ENCODE measurements at regions not wholly inside any gene's neighbourhood (a gene's known extent, or its start where the extent isn't known, plus 50 kb on each side); places are given as distances from the start of the nearest gene placed in this dataset.
"Not testable (repeated sequence)": the region's sequence is repeated elsewhere in the genome, so short reads cannot be mapped to it uniquely, and the experiment has no call there.

DNA sequence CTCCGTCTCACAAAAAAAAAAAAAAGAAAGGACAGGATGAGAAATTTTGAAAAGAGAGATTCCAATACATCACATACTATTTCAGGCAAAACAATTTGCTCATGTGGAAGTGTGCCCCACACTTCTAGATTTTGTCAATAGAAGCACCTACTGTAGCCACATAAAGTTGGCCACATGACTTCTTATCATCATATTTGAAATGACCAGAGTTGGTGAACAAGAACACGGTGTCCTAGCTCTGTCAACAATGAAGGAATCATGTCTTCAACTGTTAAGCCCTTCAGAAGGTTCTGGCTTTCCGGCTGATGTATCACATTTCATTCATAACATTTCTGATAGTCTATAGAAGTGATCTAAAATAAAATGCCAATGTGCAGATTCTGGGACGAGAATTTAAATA, 534.5 kb downstream of the TMEM114 start:
- DNase-seq (ENCODE audit: low spot score) = no peak

- no peak for DNase-seq (ENCODE audit: low spot score)
These were observed 536.9 kb downstream of the TMEM114 start for GRCh38 chr16:8053437-8053836.

DNA sequence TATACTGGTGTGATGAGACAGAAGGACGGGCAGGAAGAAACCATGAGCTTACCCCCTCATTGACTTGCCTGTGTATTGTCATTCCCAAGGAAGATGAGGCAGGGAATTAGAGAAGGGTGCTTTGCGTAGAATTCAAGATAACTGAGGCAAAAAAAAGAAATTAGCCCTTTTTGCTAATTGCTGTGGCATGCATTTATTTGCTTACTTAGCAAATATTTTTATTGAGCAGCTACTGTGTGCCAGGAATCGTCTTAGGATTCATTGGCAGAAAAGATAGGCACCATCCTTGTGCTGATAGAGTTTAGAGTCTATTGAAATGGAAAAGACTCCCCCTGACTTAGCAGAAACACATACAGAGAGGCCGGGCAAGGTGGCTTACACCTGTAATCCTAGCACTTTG, 541.9 kb downstream of the TMEM114 start:
- no peak for DNase-seq (ENCODE audit: low spot score)

DNA sequence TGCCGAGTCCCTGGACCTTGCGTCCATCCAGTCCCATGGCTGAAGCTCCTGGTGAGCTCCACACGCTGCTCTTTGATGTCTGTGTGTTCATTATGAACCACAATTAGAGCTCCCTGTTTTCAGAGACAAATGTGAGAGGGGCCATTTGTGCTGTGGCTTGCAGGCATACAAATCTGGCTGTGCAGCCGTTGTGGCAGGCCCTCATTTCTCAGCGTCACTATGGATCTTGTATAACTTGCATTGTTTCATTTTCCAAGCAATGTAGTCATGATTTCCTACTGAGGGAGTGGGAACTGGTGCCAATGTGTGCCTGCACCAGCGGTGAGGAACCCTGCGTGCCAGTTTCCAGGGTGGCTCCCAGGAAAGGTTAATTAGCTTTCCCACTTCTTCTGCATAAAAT, 542.6 kb downstream of the TMEM114 start:
- DNase-seq (ENCODE audit: low spot score) = no peak

DNA sequence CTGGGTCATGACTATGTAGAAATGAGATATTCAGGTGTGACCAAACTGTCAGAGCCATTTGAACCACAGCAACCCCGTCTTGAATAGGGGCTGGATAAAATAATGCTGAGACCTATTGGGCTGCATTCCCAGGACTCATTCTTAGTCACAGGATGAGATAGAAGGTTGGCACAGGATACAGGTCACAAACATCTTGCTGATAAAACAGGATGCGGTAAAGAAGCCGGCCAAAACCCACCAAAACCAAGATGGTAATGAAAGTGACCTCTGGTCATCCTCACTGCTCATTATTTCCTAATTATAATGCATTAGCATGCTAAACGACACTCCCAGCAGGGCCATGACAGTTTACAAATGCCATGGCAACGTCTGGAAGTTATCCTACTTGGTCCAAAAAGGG, 545.5 kb downstream of the TMEM114 start:
- peak; percentile 27 for DNase-seq (ENCODE audit: low spot score)

GRCh38 chr16:8032406-8032805, 557.9 kb downstream of the TMEM114 start:
- DNase-seq (ENCODE audit: low spot score) = no peak

DNA sequence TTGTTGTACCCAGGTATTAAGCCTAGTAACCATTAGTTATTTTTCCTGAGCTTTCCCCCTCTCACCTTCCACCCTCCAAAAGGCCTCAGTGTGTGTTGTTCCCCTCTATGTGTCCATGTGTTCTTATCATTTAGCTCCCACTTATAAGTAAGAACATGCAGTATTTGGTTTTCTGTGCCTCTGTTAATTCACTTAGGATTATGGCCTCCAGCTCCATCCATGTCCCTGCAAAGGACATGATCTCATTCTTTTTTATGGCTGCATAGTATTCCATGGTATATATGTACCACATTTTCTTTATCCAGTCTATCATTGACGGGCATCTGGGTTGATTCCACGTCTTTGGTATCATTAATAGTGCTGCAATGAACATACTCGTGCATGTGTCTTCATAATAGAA, 560.3 kb downstream of the TMEM114 start:
- DNase-seq (ENCODE audit: low spot score) = not testable (repeated sequence)

DNA sequence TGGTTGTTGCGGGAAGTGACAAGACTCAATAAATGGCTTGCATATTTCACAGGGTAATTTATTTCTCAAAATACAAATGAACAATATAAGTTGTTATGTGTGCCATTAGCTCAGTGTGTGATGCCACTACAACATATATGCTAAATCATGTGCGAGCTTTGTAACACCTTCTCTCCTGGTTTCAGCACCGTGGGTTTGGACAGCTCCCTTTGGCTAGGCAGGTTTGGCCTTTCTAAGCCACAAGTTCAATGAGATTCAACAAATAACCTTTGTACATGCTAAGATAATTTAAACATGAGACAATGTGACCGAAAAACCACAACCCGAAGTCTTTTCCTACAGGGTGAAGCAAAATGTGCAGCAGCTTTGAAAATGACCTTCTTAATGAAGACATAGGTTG, 563.9 kb downstream of the TMEM114 start:
- DNase-seq (ENCODE audit: low spot score) = no peak

DNA sequence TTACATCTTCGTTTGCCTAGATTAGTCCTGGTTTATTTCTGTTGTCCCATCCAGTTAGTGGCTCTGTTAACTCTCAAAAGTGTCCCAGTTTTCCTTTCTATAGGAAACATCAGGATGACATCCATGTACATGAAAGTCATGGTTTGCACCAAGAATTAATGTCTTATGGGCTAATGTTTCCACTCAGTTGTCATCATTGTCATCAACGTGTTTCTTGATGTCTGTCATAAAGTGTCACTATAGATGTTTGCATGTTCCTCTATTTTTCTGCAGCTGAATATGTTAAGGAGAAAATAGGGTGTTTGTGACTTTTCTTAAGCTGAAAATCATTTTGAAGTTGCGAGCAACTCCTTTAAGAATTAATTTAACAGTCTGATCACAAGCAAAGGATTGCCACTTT, 567.0 kb downstream of the TMEM114 start:
- no peak for DNase-seq (ENCODE audit: low spot score)

DNA sequence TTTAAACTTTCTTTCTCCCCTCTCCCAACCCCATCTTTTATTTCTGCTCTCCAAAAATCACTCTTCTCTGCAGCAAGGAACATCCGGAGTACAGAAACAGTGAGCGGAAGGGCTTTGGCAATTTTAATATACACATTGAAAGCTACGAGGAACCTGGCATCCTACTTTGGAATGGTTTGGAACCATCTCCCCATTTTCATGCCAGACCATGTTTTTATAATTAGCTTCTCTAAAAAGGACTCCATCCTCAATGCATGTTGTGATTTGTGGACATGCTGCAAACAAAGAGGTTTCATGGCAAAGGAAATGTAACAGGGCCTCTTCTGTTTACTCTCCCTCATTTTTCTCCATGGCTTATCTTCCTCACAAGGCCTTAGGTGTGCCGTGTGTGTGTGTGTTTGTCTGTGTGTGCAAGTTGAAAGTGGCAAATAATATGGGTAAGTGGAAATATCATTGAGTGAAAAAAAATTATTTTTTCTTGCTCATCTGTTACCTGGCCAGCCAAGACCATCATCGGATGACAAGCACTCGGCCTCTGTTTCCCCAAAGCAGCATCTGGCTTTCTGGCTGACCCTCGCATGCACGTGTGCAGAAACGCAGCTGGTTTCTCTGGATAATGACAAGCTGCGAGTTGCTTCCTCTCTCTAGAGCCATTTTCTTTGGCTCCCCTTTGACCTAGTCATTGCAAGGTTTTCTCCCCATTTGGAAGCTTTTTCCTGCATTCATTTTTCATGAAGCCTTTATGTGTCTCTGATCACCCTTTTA, 585.0 kb downstream of the TMEM114 start:
- DNase-seq (ENCODE audit: low spot score) = no peak

DNA sequence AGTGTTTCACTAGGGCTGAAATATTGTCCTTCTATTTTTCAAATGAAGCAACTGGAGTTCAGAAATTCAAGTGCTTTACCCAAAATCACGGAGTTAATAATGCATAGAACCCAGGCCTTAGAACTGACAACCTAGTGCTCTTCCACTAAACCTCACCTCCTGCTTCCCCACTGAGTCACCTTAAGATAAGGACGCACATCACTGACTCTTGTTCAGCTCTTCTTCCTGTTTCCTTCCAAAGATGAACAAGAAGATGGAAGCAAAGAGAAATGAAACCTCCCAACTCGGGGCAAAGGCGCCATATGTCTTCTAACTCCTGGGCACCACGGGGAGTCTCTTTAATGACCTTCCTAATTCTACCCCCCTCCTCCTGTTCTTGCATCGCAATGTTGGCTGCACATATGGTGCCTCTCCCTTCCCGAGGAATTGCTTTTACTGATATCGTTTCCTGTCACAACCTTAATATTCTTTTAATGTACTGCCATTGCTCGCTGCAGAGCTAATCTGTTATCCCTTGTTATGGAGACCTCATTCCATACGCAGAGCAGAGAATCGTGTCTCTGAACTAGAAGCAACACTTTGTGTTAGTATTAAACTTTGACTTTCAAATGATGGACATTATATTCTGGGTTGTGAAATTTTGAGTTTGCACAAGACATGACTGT, 591.4 kb downstream of the TMEM114 start:
- DNase-seq (ENCODE audit: low spot score) = no peak

- DNase-seq (ENCODE audit: low spot score) = peak; percentile 15
These were observed 592.3 kb downstream of the TMEM114 start for GRCh38 chr16:7997966-7998365.

- DNase-seq (ENCODE audit: low spot score) = peak; percentile 77
These were observed 597.7 kb downstream of the TMEM114 start for GRCh38 chr16:7992616-7993015.

DNA sequence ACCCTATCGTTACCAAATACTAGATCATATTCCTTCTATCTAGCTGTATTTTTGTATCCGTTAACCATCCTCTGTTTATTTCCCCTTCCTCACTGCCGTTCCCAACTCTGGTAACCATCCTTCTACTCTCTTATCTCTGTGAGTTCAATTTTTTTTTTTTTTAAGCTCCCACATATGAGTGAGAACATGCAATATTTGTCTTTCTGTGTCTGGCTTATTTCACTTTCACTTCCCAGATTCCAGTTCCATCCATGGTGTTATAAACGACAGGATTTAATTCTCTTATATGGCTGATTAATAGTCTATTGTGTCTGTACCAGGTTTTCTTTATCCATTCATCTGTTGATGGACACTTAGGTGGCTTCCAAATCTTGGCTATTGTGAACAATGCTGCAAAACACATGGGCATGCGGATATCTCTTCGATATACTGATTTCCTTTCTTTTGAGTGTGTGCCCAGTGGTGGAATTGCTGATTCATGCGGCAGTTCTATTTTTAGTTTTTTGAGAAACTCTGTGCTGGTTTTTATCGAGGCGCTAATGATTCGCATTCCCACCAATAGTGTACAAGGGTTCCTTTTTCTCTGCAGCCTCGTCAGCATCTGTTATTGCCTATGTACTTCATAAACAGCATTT, 599.6 kb downstream of the TMEM114 start:
- DNase-seq (ENCODE audit: low spot score) = peak; percentile 78

DNA sequence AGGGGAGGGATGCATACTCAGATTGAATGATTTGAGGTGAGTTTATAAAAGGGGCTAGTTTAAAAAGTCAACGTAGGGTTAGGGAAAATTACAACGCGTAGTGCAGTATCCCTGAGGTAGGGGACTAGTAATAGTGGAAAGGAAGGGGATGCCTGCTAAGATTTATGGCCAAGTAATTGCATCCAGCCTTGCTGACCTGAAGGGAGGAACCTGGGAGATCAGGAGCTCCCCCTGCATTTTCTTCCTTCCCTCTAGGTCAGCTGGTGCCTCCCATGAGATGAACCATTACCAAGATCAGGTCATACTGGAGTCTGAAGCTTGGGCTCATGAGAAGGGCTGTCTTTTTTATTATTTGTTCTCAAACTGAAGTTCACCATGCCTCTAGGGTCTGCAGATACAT, 606.6 kb downstream of the TMEM114 start:
- no peak for DNase-seq (ENCODE audit: low spot score)

- DNase-seq (ENCODE audit: low spot score) = no peak
These were observed 610.2 kb downstream of the TMEM114 start for GRCh38 chr16:7980133-7980483.

DNA sequence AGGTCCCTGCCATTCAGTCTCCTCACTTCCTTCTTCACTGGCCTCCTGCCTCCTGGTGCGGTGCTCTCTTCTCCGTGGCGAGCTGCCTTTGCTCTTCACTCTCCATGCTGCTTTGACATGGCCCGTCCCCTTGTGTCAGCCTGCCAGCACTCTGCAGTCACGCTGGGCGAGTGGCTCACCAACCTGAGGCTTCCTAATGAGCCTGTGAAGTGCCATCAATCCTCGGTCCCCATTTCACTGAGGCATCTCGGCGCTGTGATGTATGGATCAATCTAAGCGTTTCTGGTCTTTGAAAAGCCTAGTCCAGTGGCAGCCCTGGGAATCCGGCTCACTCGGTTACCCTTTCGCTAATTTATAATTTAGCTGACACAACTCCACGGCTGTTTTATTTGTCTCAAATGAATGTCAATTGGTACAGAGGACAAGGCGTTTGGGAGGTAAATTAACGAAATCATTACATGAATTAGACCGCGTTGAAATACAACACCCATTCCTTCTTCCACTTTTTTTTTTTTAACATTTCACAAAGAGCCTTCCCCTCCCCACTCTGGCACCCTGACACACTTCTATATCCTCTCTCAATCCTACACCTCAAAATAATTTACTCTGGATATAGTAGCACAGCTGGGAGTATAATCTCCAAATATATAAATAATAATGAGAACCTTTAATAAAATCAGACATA, 610.7 kb downstream of the TMEM114 start:
- DNase-seq (ENCODE audit: low spot score) = no peak

DNA sequence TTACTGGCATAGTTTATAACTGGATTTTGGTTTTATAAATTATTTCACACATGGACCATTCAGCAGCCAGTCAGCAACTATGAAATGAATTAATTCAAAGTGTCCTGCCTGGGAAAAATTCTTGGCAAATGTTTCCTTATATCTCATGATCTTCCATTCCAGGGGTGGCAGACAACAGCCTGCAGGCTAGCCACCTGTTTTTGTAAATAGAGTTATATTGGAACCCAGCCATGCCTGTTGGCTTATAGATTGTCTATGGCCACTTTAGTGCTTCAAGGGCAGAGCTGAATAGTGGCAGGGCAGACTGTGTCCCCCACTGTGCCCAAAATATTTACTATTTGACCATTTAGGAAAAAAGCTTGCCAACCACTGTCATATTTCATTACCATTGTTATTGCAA, 613.7 kb downstream of the TMEM114 start:
- no peak for DNase-seq (ENCODE audit: low spot score)

DNA sequence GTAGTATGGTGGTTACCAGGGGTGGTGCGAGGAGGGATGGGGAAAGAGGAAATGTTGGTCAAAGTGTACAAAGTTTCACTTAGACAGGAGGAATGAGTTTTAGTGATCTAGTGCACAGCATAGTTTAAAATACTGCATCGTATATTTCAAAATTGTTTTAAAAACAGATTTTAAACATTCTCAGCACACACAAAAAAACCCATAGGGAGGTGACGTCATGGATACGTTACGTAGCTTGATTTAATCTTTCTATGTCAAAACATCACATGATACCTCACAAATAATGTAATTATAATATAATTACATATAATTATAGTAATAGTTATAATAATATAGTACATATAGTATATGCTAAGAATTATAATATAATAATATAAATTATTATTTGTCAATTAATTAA, 614.2 kb downstream of the TMEM114 start:
- no peak for DNase-seq (ENCODE audit: low spot score)

DNA sequence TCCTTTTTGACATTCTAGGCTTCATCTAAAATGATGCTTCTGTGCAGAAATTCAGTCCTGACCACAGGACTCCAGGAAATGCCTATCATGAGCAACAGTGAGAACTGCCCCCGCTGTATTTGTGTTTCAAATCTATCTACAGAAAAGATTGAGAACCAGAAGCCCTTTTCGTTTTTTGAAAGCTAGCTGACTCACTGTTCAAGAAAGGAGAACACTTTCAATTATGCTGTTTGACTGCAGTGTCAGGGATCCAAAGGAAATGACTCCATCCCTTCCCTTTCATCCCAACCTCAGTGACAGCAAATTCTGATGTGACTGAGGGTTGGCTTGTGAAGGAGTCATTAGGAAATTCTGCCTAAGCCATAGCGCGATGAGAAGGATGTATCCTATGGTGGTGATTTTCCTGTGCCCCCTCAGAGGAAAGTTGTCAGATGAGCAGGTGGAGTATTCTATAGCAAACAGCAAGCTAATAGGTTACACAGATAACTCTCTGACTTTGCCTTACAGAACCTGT, 622.3 kb downstream of the TMEM114 start:
- DNase-seq (ENCODE audit: low spot score) = no peak

DNA sequence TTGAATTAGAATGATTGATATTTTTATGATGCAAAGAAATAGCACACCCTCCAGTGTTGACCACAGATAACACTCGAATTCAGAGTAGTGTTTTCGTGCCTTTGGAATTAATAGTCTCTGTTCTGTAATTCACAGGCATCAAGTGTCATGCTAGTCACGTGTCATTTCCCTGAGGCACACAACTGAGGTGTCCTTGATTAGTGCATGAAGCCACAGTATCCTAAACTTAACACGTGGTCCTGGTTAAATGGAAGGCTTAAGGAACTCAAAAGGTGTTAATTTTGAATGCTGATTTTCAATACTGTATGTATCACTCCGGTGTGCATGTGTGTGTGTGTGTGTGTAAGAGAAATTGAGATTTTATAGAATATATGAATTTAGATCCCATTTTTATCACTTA, 625.6 kb downstream of the TMEM114 start:
- no peak for DNase-seq (ENCODE audit: low spot score)

DNA sequence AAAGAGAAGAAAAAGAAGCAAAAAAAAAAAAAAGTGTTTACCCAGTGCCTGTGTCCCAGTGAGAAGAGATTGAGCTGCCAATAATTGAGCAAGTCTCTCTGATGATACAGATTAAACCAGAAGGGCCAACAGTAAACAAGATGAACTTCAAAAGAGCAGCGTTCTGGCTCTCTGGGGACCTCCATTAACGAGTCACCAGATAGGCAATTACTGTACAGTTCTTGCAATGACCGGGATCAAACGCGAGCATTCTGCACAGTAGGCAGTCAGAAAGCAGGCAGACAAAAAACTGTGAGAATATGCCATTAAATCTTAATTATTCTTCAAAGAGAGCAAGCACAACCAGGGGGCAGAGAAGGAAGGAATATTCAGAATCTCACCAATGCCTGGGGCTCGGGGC, 626.1 kb downstream of the TMEM114 start:
- no peak for DNase-seq (ENCODE audit: low spot score)
